ENCODE measurements at regions not wholly inside any gene's neighbourhood (a gene's known extent, or its start where the extent isn't known, plus 50 kb on each side); places are given as distances from the start of the nearest gene placed in this dataset.

GRCh38 chrX:99469439-99469838 is 940.6 kb downstream of the PCDH19 start:
- H3K4me1 ChIP-seq (ENCODE audit: control insufficient read depth, insufficient read depth, low read length): no peaks in the 10 kb centered on the region
- TF ChIP-seq PRDM4 (tag by site-specific recombination; IDR thresholded peaks at IDR 0.05) (no peak), RBAK (tag by site-specific recombination; IDR thresholded peaks at IDR 0.05) (no peak), ZEB2 (tag by site-specific recombination; IDR thresholded peaks at IDR 0.05) (no peak), ZNF560 (tag by site-specific recombination; IDR thresholded peaks at IDR 0.05; ENCODE audit: borderline replicate concordance) (no peak), EGR2 (tag by site-specific recombination; IDR thresholded peaks at IDR 0.05; ENCODE audit: low read depth) (no peak)
- H3K9me3 ChIP-seq (ENCODE audit: control insufficient read depth, insufficient read depth, low read depth, low read length): no peaks in the 10 kb centered on the region; the same call in 1 of the 2 replicates
- no peaks in the 10 kb centered on the region for H3K36me3 ChIP-seq (ENCODE audit: control insufficient read depth in 2 of 2, insufficient read depth in 1 of 2, low read length in 2 of 2)
- no peak overlapping the region for H3K27ac ChIP-seq (ENCODE audit: extremely low read depth, low read depth, low read length)
- ChIA-PET POLR2A (no interaction called here), CTCF (no interaction called here)
- no peak overlapping the region for H3K4me3 ChIP-seq (ENCODE audit: low read depth, low read length)

DNA sequence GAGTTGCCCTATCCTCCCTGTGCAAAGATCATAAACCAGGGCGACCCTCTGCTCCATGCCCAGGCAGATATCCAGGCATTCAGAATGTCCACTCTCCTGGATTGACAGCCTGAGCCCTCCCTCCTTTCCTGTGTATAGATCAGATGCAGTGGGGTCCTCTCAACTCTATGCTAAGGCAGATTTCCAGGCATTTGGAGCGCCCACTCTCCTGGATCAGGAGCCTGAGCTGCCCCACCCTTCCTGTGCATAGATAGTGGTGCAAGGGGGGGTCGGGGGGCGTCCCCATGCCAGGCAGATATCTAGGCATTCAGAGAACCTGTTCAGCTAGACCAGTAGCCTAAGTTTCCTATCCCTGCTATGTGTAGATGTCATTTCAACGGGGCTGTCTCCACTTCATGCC is 941.1 kb downstream of the PCDH19 start:
- H3K9me3 ChIP-seq (ENCODE audit: control insufficient read depth, insufficient read depth, low read depth, low read length): no peaks in the 10 kb centered on the region; the same call in 1 of the 2 replicates
- no peak overlapping the region for H3K4me3 ChIP-seq (ENCODE audit: low read depth, low read length)
- H3K4me1 ChIP-seq (ENCODE audit: control insufficient read depth, insufficient read depth, low read length): no peaks in the 10 kb centered on the region
- H3K36me3 ChIP-seq (ENCODE audit: control insufficient read depth in 2 of 2, insufficient read depth in 1 of 2, low read length in 2 of 2): no peaks in the 10 kb centered on the region
- H3K27ac ChIP-seq (ENCODE audit: extremely low read depth, low read depth, low read length): no peak overlapping the region
- TF ChIP-seq ZNF169 (tag by site-specific recombination; IDR thresholded peaks at IDR 0.05): no peak
- no peak for TF ChIP-seq SALL2 (tag by site-specific recombination; IDR thresholded peaks at IDR 0.05; ENCODE audit: borderline replicate concordance)
- no peak for TF ChIP-seq OSR2 (tag by site-specific recombination; IDR thresholded peaks at IDR 0.05)
- TF ChIP-seq ZNF350 (tag by site-specific recombination; IDR thresholded peaks at IDR 0.05): no peak
- no peak for TF ChIP-seq ZNF292 (tag by site-specific recombination; IDR thresholded peaks at IDR 0.05; ENCODE audit: borderline replicate concordance, low read depth)
- TF ChIP-seq ZBTB44 (tag by site-specific recombination; IDR thresholded peaks at IDR 0.05): no peak
- TF ChIP-seq ZNF585B (tag by site-specific recombination; IDR thresholded peaks at IDR 0.05): no peak
- TF ChIP-seq ZBTB7A (tag by site-specific recombination; IDR thresholded peaks at IDR 0.05; ENCODE audit: low read depth): no peak
- TF ChIP-seq PRDM6 (tag by site-specific recombination; IDR thresholded peaks at IDR 0.05): no peak
- CTCF ChIA-PET: no interaction called here
- POLR2A ChIA-PET: no interaction called here

DNA sequence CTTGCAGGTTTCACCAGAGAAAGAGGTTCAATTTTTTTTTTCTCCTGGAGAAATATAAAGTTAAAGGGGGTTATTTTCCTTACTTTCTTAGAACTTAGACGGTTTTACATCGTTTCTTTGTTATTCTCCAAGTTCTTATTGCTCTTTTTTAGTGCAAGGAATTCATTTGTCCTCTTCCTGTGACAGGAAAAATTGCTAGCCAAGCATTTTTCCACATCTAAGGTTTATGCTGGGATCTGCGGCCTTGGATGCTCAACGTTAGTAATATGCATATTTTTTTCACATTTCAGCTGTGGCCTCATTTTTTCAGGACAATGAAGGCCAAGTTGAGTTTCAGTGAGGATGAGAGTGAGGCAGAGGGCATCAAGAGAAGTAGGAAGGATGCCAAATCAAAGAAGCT is 948.9 kb downstream of the PCDH19 start:
- Histone ChIP-seq H3K9me3 (ENCODE audit: control insufficient read depth, insufficient read depth, low read depth, low read length) (no peaks in the 10 kb centered on the region), H3K4me1 (ENCODE audit: control insufficient read depth, insufficient read depth, low read length) (no peaks in the 10 kb centered on the region), H3K4me3 (ENCODE audit: low read depth, low read length) (no peak overlapping the region), H3K27ac (ENCODE audit: extremely low read depth, low read depth, low read length) (no peak overlapping the region), H3K36me3 (ENCODE audit: control insufficient read depth in 2 of 2, insufficient read depth in 1 of 2, low read length in 2 of 2) (no peaks in the 10 kb centered on the region)
- TF ChIP-seq ZNF670 (tag by site-specific recombination; IDR thresholded peaks at IDR 0.05; ENCODE audit: low read depth) (no peak), ZNF654 (tag by site-specific recombination; IDR thresholded peaks at IDR 0.05; ENCODE audit: low read depth) (no peak), ZNF501 (tag by site-specific recombination; IDR thresholded peaks at IDR 0.05) (no peak), ZNF623 (tag by site-specific recombination; IDR thresholded peaks at IDR 0.05) (no peak), ZNF362 (tag by site-specific recombination; IDR thresholded peaks at IDR 0.05) (no peak), ZNF692 (tag by site-specific recombination; IDR thresholded peaks at IDR 0.05) (no peak), ZBTB10 (tag by site-specific recombination; IDR thresholded peaks at IDR 0.05) (no peak)
- ChIA-PET POLR2A (no interaction called here), CTCF (no interaction called here)

Data from HEK293 (cell line).